Astrocyte (in vitro differentiated cells and primary cell): ENCODE measurements at regions not wholly inside any gene's neighbourhood (a gene's known extent, or its start where the extent isn't known, plus 50 kb on each side); places are given as distances from the start of the nearest gene placed in this dataset.
"Not testable (repeated sequence)": the region's sequence is repeated elsewhere in the genome, so short reads cannot be mapped to it uniquely, and the experiment has no call there.

Source experiments
- EZH2 ChIP-seq: IDR thresholded peaks from 2 replicates; pipeline ENCODE4 v1.6.1; 2012; ENCODE audit warnings: mild to moderate bottlenecking, low read length, inconsistent platforms; ENCODE audit not compliant: insufficient read depth
- TF ChIP-seq, protein P1 (sequence below): IDR thresholded peaks from 2 replicates; pipeline ENCODE4 v1.5.1; 2011; ENCODE audit warnings: low read depth, mild to moderate bottlenecking, inconsistent platforms, low read length, moderate library complexity; ENCODE audit not compliant: insufficient read depth

DNA sequence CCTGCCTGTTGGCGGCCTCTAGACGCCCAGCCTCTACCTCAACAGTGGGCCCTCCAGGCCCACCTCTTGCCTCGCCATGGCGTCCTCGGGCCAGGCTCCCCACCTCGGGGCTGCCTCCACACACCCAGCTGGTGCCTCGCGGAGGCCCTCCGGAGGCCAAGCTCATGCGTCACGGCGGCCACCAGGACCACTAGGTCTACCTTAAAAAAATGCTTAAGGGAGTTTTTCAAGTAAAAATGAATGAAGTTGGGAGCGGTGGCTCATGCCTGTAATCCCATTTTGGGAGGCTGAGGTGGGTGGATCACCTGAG lies 327.5 kb downstream of the ZNF479 start:
- TF ChIP-seq EZH2 = not testable (repeated sequence)
- TF ChIP-seq, protein P1, sequence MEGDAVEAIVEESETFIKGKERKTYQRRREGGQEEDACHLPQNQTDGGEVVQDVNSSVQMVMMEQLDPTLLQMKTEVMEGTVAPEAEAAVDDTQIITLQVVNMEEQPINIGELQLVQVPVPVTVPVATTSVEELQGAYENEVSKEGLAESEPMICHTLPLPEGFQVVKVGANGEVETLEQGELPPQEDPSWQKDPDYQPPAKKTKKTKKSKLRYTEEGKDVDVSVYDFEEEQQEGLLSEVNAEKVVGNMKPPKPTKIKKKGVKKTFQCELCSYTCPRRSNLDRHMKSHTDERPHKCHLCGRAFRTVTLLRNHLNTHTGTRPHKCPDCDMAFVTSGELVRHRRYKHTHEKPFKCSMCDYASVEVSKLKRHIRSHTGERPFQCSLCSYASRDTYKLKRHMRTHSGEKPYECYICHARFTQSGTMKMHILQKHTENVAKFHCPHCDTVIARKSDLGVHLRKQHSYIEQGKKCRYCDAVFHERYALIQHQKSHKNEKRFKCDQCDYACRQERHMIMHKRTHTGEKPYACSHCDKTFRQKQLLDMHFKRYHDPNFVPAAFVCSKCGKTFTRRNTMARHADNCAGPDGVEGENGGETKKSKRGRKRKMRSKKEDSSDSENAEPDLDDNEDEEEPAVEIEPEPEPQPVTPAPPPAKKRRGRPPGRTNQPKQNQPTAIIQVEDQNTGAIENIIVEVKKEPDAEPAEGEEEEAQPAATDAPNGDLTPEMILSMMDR = not testable (repeated sequence)
